HEK293 (cell line): ENCODE measurements at regions not wholly inside any gene's neighbourhood (a gene's known extent, or its start where the extent isn't known, plus 50 kb on each side); places are given as distances from the start of the nearest gene placed in this dataset.

Source experiments
- CTCF ChIP-seq: fragments of 450-650 bp; formaldehyde crosslinking; IDR thresholded peaks from 2 replicates; pipeline ENCODE4 v1.5.1; 2016; ENCODE audit warnings: missing biosample characterization, missing genetic modification characterization
- GLIS1 ChIP-seq: fragments of 450-650 bp; formaldehyde crosslinking; IDR thresholded peaks from 2 replicates; pipeline ENCODE4 v1.5.1; 2016; ENCODE audit warnings: missing biosample characterization, missing genetic modification characterization
- HOXC10 ChIP-seq: sonication (generic); formaldehyde crosslinking; IDR thresholded peaks from 2 replicates; pipeline ENCODE4 v1.8.1; 2023; ENCODE audit warnings: mild to moderate bottlenecking, missing genetic modification reagents
- TSHZ1 ChIP-seq: fragments of 450-650 bp; formaldehyde crosslinking; IDR thresholded peaks from 2 replicates; pipeline ENCODE4 v1.5.1; 2016; ENCODE audit warnings: missing biosample characterization, missing genetic modification characterization, borderline replicate concordance
- ZBTB7A ChIP-seq: fragments of 450-650 bp; formaldehyde crosslinking; IDR thresholded peaks from 2 replicates; pipeline ENCODE4 v1.5.1; 2016; ENCODE audit warnings: low read depth, missing biosample characterization, missing genetic modification characterization
- ZBTB8A ChIP-seq: fragments of 450-650 bp; formaldehyde crosslinking; IDR thresholded peaks from 2 replicates; pipeline ENCODE4 v1.5.1; 2016; ENCODE audit warnings: missing biosample characterization, missing genetic modification characterization
- ZNF580 ChIP-seq: fragments of 450-650 bp; formaldehyde crosslinking; IDR thresholded peaks from 2 replicates; pipeline ENCODE4 v1.5.1; 2016; ENCODE audit warnings: missing biosample characterization, missing genetic modification characterization
- ZNF658 ChIP-seq: fragments of 450-650 bp; formaldehyde crosslinking; IDR thresholded peaks from 2 replicates; pipeline ENCODE4; 2016; ENCODE audit warnings: missing biosample characterization, missing genetic modification characterization
- ZSCAN30 ChIP-seq: fragments of 450-650 bp; IDR thresholded peaks from 2 replicates; pipeline ENCODE4 v1.5.1; 2018; ENCODE audit warnings: missing biosample characterization, mild to moderate bottlenecking, missing genetic modification characterization, moderate library complexity

GRCh38 chr3:145015253-145015652, 1043.6 kb downstream of the DIPK2A start:
- TF ChIP-seq HOXC10 (CRISPR knock-in tag), result no peak
- no peak for TF ChIP-seq ZNF658 (tag by site-specific recombination)
- no peak for TF ChIP-seq TSHZ1 (tag by site-specific recombination)
- TF ChIP-seq ZBTB7A (tag by site-specific recombination), result no peak
- TF ChIP-seq ZSCAN30 (tag by site-specific recombination), result no peak
- no peak for TF ChIP-seq GLIS1 (tag by site-specific recombination)
- no peak for TF ChIP-seq ZNF580
- no peak for TF ChIP-seq ZBTB8A (tag by site-specific recombination)
- no peak for TF ChIP-seq CTCF (tag by site-specific recombination)
